AG09309 (cell line): ENCODE measurements at regions not wholly inside any gene's neighbourhood (a gene's known extent, or its start where the extent isn't known, plus 50 kb on each side); places are given as distances from the start of the nearest gene placed in this dataset.

ENCODE experiments used
- DNase-seq: peaks from one replicate; pipeline ENCODE4 v3.0.0-alpha.2; 2010; ENCODE audit warnings: low read depth
- H3K4me3 ChIP-seq: 2 replicates; pipeline ENCODE4 v1.5.1; 2011; ENCODE audit warnings: mild to moderate bottlenecking, low read depth, low read length, moderate library complexity; ENCODE audit not compliant: control insufficient read depth
- TF ChIP-seq, protein P1 (sequence below): IDR thresholded peaks from 2 replicates; pipeline ENCODE4 v1.5.1; 2011; ENCODE audit warnings: mild to moderate bottlenecking, low read depth, low read length, inconsistent platforms; ENCODE audit not compliant: insufficient read depth, control insufficient read depth; ENCODE audit errors: missing control alignments

DNA sequence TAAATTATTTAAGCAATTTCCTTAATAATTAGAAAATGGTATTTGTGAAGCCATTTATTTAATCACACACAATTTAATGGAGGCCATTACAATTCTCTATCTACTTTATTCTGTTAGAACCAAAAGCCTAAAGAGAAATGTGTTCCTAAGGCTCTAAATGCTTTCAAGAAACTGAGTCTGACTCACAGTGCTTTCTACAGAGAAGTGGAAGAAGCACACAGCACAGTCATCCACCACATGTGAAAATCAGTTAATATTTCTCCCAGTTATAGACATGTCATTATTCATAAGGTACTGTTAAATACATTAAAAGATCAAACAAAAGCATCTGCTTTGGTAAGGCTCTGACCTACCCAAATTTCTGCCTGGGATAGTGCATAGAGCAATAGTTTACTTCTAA, 214.4 kb downstream of the ALDH8A1 start:
- H3K4me3 ChIP-seq, result no peak overlapping the region
- TF ChIP-seq, protein P1, sequence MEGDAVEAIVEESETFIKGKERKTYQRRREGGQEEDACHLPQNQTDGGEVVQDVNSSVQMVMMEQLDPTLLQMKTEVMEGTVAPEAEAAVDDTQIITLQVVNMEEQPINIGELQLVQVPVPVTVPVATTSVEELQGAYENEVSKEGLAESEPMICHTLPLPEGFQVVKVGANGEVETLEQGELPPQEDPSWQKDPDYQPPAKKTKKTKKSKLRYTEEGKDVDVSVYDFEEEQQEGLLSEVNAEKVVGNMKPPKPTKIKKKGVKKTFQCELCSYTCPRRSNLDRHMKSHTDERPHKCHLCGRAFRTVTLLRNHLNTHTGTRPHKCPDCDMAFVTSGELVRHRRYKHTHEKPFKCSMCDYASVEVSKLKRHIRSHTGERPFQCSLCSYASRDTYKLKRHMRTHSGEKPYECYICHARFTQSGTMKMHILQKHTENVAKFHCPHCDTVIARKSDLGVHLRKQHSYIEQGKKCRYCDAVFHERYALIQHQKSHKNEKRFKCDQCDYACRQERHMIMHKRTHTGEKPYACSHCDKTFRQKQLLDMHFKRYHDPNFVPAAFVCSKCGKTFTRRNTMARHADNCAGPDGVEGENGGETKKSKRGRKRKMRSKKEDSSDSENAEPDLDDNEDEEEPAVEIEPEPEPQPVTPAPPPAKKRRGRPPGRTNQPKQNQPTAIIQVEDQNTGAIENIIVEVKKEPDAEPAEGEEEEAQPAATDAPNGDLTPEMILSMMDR, result no peak
- no peak for DNase-seq

DNA sequence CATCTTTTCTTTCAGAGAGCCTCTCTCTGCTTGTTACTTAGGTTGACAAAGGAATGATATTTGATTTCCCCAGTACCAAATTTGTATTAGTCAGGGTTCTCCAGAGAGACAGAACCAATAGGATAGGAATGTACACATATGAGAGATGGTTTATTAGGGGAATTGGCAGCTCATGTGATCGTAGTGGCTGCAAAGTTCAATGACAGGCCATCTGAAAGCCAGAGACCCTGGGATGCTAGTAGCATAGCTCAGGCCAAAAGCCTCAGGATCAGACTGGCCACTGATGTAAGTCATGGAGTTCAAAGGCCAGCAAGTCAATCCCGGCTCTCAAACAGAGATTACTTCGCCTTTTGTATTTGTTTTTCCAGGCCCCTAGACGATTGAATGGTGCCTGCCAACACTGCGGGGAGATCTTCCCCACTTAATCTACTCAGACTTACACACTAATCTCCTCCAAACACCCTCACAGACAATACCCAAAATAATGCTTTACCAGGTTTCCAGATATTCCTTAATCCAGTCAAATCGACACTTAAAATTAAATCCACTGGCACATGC, 215.5 kb downstream of the ALDH8A1 start:
- TF ChIP-seq, protein P1, result no peak
- no peak for DNase-seq
- no peak overlapping the region for H3K4me3 ChIP-seq

DNA sequence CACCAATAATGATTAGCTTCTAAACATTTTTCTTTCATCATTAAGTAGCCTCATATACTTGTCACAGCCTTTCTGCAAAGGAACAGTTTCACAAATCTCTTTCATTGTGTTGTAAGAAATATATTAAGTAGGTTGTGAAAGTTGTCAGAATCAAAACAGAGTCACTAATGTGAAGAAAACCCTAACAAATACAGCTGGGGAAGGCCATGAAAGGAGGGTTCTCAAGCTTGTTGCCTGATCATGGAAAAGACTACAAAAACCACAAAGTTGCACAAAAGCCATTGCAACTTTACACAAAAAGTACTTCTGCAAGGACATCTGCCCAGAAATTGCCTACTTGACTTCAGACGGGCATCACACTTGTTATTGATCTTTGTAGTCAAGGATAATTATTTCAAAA, 216.1 kb downstream of the ALDH8A1 start:
- H3K4me3 ChIP-seq, result no peak overlapping the region
- DNase-seq, result no peak
- TF ChIP-seq, protein P1, result no peak

DNA sequence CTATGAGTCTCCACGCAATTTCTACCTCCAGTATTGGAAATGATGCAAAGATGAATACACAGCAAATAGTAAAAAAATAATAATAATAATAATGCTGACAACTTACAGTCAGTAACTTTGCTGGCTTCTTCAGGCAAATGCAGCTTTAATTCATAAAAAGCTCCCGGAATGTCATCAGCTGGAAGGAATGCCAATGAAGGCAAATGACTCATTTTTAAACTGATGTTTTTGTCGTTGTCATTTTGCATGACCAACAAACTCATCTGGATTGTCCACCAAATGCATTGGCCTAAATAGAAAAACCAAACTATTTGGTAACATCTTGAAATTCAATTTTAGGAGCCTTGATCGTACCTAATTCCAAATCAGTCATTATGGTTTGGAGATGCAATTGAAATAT, 217.1 kb downstream of the ALDH8A1 start:
- no peak overlapping the region for H3K4me3 ChIP-seq

DNA sequence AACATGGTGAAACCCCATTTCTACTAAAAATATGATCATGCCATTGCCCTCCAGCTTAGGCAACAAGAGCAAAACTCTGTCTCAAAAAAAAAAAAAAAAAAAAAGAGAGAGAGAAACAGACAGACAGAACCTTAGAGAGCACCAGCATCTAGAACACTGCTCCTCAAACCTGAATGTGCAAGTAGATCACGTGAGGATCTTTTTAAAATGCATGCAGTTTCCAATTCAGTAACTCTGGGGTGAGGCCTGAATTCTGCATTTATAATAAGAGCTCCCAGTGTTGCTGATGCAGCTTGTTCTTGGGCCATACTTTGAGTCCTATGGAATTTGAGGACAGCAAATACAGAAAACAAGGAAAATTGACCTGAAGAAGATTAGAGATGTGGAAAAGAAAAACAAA, 218.3 kb downstream of the ALDH8A1 start:
- TF ChIP-seq, protein P1, result no peak
- H3K4me3 ChIP-seq, result no peak overlapping the region
- DNase-seq, result no peak

More for the DNA sequence above, 217.1 kb downstream of the ALDH8A1 start:
- no peak for DNase-seq
- TF ChIP-seq, protein P1, result no peak

DNA sequence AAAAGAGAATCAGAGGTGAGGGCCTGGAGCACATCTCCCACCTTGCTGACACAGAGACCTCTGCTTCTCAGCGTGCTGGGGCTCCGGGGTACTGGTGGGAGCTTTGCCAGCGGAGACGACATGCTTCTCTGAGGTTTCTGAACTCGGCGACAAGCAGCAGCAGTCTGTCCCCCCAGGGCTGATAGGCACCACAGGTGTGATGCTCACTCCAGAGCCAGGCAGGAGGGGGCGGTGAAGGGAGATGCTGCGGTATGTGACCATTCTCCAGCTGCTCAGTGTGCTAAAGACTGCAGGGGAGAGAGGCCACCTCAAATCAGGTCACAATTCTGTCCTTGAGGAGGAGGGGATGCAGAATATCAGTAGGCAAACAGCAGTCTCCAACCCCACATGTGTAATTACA, 219.9 kb downstream of the ALDH8A1 start:
- H3K4me3 ChIP-seq, result no peak overlapping the region
- TF ChIP-seq, protein P1, result no peak
- DNase-seq, result no peak

DNA sequence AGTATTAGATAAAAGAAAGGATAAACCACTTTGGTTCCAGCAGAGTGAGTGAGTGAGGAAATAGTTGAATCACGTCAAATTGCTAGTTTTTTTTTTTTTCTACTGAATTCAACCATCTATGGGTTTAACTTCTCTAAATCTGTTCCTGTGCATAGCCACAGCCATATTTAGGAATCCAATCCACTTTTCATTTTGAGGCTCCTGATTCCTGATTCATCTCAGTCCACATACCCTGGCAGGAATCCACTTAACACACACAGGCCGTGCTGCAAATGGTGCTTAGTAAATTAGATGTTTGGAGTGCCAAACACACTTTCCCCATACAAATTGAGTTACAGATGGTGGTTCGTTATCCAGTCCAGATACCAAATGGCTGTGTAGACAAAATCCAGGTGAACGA, 220.3 kb downstream of the ALDH8A1 start:
- TF ChIP-seq, protein P1, result no peak
- no peak overlapping the region for H3K4me3 ChIP-seq
- DNase-seq, result no peak
